ENCODE measurements at regions not wholly inside any gene's neighbourhood (a gene's known extent, or its start where the extent isn't known, plus 50 kb on each side); places are given as distances from the start of the nearest gene placed in this dataset.

DNA sequence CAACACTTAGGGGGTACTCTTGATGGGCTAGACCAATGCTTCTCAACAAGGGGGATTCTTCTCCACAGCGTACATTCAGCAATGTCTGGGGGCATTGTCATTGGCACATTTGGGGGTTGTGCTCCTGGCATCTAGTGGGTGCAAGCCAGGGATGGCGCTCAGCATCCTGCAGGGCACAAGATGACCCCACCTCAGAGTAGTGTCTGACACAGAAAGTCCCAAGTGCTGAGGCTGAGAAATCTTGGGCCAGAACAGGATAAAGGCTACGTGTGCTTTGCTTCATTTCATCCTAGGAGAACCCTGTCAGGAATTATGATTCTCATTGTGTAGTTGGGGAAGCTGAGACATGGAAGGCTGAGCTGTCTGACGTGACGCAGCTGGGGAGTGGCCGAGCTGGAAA is 298.6 kb downstream of the CDH26 start:
- no peak for DNase-seq (ENCODE audit: extremely low read depth in 1 of 11, low read depth in 9 of 11, low spot score in 4 of 11)

- DNase-seq (ENCODE audit: extremely low read depth in 1 of 11, low read depth in 9 of 11, low spot score in 4 of 11): no peak
Measured at GRCh38 chr20:60257671-60258070, 299.4 kb downstream of the CDH26 start.

- no peak for DNase-seq (ENCODE audit: extremely low read depth in 1 of 11, low read depth in 9 of 11, low spot score in 4 of 11)
Measured at GRCh38 chr20:60258255-60258863, 300.1 kb downstream of the CDH26 start.

DNA sequence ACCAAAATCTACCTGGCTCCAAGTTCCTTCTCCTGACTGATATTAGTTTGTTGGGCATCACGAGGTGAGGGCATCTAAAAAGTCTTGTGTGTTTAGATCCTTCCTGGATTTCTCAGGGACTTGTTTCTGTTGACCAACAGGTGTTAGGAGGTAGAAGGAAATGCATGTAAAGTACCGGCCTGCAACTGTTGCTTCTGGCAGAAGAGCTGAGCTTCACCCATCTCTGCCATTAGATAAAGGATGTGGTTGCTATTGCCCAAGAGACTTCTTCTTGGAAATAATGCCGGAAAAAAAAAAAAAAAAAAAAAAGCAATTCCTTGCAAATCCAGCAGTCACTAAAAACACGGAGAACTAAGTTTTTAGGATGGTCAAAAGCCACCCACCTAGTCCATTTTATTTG is 303.1 kb downstream of the CDH26 start:
- DNase-seq (ENCODE audit: extremely low read depth in 1 of 11, low read depth in 9 of 11, low spot score in 4 of 11): no peak

DNA sequence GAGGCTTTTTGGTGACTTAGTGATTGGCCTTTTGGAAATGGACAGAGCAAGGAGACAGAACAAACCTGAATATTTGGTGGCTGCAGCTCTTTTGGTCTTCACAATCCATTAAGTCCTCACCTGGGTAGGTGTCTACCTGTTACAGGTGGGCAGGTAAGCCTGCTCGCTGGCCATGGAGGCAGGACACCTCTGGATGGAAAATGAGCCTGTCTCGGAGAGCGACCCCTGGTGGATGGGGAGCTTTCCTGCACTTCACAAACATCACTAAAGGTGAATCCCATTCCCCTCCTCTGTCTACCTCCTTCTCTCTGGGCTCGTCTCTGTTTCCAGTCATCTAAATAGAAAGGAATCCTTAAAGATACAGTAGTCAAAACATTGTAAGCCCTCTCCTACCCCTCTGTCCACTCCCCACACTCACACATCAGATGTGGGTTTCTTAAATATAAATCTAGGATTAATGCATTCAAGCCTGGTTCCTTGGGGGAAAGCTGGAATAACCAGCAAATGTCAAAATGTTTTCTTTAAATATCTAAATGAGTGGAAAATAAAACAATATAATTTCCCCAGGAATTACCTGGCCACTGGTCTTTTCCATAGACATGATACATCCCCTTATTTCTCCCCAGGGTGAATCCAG is 304.9 kb downstream of the CDH26 start:
- DNase-seq (ENCODE audit: extremely low read depth in 1 of 11, low read depth in 9 of 11, low spot score in 4 of 11): no peak

DNA sequence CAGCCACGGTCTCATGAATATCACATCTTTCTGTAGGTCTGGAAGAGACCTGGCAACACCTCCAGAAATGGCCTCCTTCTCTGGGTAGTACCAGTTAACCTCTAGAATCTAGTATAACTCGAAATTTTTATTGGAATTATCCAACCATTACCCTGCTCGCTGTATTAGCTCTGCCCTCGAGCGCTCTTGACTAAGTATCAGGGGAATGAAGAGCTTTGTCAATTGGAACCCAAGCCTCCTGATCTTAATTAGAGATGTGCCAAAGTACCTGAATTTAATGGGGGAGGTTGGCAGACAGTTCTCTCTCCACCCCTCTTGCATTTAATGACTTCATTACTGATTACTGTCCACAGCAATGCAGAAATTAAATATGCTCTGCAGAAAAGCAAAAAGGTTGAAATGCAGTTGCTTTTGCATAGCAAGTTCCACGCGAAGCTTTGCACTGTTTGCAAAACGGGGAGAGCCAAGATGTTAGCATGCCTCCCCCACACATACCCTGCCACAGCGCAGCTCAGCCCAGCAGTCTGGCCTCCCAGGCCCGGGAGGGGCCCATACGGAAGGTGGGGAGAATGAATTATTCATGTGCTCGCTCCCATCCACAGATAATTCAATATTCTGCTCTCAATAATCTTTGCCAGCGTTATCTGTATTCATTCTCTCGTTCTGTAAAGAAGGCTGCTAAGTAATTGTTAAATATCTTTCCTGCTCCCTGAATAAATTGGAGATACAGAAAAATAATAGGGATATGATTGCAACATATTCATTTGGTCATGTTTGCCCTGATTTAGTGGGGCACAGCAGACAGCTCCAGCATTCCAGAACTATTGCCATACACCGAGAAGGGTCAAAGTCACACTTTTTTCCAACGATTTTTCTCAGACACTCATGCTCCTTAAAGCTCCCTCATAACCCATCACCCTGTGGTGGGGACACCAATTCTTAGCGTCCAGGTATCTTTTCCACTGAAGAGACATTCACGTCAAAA is 305.8 kb downstream of the CDH26 start:
- DNase-seq (ENCODE audit: extremely low read depth in 1 of 11, low read depth in 9 of 11, low spot score in 4 of 11): no peak

DNA sequence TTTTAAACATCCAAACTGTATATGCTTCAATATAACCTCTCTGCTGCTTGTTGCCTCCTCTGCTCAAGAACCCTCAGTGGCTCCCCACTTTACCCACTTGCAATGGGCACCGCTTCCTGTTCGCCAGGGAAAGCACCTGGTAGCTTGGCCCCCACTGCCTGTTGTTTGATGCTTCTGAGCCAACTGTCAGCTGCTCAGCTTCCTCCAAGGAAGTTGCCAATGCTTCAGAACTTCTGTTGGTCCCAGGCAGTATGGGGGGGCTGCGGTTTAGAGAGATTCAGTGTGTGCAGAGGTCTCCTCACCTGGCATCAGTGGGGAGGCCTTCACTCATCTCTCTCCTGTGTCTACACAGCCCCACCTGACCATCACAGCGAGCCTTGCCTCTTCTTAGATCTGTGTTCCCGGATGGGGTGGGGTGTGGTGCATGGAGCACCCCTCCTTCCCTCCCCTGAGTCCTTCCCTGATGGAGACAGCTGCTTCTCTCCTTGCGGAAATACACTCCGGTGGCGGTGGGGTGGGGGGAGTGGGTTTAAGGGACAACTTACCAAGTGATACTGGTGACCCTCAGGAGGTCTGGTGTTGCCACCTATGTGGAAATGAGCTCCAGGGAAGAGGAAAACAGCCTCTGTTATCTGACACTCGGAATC is 308.1 kb downstream of the CDH26 start:
- DNase-seq (ENCODE audit: extremely low read depth in 1 of 11, low read depth in 9 of 11, low spot score in 4 of 11): no peak

- no peak for DNase-seq (ENCODE audit: extremely low read depth in 1 of 11, low read depth in 9 of 11, low spot score in 4 of 11)
Measured at GRCh38 chr20:60268491-60268890, 310.3 kb downstream of the CDH26 start.

DNA sequence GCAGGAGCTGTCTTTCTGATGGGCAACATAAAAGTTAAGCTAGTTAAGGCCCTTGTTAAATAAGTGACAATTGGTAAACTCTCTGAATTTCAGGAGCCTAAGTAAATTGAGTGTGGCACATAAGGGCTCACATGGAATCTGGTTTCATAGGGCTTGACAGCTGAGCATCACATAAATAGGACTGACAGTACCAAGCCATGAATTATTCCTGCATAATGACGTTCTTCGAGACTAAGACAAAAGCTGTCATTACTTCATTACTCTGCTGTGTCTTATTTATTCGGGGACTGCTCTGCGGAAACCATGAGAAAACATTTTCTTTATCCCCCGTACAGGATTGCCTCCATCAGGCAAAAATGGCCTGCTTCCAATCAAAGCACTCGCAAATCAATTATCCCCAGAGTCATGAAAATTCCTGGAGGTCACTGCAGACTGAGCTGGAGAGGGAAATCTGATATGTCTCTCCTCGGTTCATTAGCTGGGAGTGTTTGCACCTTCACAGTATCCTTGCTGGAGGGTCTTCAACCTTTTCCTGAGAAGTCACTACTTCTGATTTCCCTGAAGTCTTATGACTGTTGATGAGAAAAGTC is 311.4 kb downstream of the CDH26 start:
- peak in 9 of 11 donors; percentile 13 to 49 (median 31) for DNase-seq (ENCODE audit: extremely low read depth in 1 of 11, low read depth in 9 of 11, low spot score in 4 of 11)

DNA sequence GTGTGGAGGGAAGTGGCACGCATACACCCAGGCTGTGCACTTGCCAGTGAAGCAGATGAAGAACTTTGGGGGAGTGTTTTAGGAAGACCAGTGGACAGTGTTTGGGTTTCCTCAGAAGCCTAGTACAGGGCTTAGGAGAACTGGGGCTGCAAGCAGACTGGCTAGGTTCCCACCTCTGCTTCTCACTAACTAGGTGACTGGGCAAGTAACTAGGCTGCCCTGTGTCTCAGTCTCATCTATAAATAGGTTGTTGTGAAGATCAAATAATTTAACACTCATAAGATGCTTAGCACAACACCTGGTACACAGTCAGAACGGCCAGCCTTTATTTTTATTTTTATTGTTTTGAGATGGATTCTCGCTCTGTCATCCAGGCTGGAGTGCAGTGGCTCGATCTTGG is 312.1 kb downstream of the CDH26 start:
- no peak for DNase-seq (ENCODE audit: extremely low read depth in 1 of 11, low read depth in 9 of 11, low spot score in 4 of 11)

DNA sequence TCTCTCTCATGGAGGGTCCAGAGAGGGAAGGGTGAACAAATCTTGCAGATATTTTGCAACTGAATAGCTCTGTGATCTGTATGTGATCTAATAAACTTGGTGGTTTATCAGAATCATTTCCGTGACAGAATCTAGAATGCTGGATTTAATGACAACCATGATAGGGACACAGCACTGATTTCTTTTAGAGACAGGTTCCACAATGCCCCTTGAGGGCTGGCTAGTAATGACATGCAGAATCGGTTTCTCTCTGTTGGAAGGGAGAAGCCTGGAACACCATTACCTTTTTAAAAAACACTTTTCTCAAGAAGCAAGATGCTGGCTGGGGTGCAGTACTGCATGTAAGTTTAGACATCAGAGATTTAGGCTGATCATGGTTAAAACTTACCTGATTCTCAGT is 313.4 kb downstream of the CDH26 start:
- no peak for DNase-seq (ENCODE audit: extremely low read depth in 1 of 11, low read depth in 9 of 11, low spot score in 4 of 11)

GRCh38 chr20:60272790-60273189 is 314.6 kb downstream of the CDH26 start:
- DNase-seq (ENCODE audit: extremely low read depth in 1 of 11, low read depth in 9 of 11, low spot score in 4 of 11): no peak

GRCh38 chr20:60274717-60275116 is 316.5 kb downstream of the CDH26 start:
- no peak for DNase-seq (ENCODE audit: extremely low read depth in 1 of 11, low read depth in 9 of 11, low spot score in 4 of 11)

DNA sequence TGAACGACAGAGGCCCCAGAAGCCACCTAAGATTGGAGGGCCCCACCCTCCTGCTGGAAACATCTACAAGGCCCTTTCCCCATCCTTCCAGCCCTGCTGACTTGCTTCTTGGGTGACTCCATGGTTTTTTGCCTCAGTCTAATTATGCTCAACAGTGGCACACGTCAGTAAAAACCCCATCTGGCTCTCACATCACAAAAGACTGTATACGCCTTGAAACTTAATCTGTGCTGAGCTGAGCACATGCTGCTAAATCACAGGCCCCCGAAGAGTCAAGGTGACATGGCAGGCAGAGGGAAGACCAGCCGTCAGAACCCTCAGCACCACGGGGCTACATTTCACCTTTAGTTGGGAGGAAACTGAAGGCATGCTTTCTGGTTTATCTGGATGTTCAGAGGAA is 323.1 kb downstream of the CDH26 start:
- DNase-seq (ENCODE audit: extremely low read depth in 1 of 11, low read depth in 9 of 11, low spot score in 4 of 11): no peak

GRCh38 chr20:60283281-60283680 is 325.1 kb downstream of the CDH26 start:
- no peak for DNase-seq (ENCODE audit: extremely low read depth in 1 of 11, low read depth in 9 of 11, low spot score in 4 of 11)

- DNase-seq (ENCODE audit: extremely low read depth in 1 of 11, low read depth in 9 of 11, low spot score in 4 of 11): no peak
Measured at GRCh38 chr20:60286764-60287163, 328.5 kb downstream of the CDH26 start.

GRCh38 chr20:60288945-60289344 is 330.7 kb downstream of the CDH26 start:
- no peak for DNase-seq (ENCODE audit: extremely low read depth in 1 of 11, low read depth in 9 of 11, low spot score in 4 of 11)

- DNase-seq (ENCODE audit: extremely low read depth in 1 of 11, low read depth in 9 of 11, low spot score in 4 of 11): no peak
Measured at GRCh38 chr20:60292001-60292520, 333.8 kb downstream of the CDH26 start.

DNA sequence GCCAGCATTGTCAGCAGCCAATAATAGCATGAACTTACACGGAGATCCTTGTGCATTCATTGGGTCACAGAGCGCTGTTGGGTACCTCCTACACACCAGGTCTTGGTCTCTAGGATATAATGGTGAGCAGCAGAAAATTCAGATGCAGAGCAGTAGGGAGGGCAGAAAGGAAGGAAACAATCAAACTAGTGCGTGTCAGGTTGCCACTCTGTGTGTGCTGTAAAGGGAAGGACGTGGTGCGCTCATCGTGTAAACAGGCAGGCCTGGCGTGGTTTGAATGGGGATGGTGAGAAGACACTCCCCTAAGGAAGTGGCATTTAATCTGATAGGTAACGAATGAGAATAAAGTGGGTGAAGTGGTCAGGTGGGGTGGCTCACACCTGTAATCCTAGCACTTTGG is 336.4 kb downstream of the CDH26 start:
- no peak for DNase-seq (ENCODE audit: extremely low read depth in 1 of 11, low read depth in 9 of 11, low spot score in 4 of 11)

Measured in renal cortex interstitium (tissue), 11 donors.